Mucosa of gallbladder (tissue), 1 donor: ENCODE measurements at regions not wholly inside any gene's neighbourhood (a gene's known extent, or its start where the extent isn't known, plus 50 kb on each side); places are given as distances from the start of the nearest gene placed in this dataset.
"Not testable (repeated sequence)": the region's sequence is repeated elsewhere in the genome, so short reads cannot be mapped to it uniquely, and the experiment has no call there.

Source experiments
- DNase-seq: peaks from one replicate; pipeline ENCODE4 v3.0.0-alpha.2; 2020; ENCODE audit warnings: low spot score
- donor health status: DM: no; HTN: no; CAD: no.

DNA sequence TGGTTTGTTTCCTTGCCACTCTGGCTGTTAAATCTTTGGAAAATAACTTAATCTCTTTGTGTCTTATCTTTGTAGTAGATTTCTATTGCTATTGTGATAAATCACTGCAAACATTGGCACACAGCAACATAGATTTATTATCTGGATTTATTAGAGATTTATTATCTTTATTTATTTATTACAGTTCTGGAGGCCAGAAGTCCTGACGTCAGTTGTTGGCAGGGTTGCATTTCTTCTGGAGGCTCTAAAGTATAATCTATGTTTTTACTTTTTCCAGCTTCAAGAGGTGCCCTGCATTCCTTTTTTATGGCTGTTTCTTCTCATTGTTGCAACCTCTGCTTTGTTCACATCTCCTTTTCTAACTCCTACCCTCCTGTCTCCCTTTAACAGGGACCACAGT, 542.8 kb downstream of the GRXCR1 start:
- no peak for DNase-seq

DNA sequence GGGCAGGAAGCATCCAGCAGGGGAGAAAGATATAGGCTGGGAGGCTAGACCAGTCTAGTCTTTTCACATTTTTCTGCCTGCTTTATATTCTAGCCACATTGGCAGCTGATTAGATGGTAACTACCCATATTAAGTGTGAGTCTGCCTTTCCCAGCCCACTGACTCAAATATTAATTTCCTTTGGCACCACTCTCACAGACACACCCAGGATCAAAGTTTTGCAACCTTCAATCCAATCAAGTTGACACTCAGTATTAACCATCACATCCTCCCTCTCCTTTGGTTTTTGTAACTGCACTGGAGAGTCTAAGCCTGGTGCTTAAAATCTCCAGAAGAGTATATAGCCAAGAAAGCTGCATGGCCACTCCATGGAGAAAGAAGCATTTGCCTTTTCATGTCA, 560.4 kb downstream of the GRXCR1 start:
- DNase-seq, result no peak

DNA sequence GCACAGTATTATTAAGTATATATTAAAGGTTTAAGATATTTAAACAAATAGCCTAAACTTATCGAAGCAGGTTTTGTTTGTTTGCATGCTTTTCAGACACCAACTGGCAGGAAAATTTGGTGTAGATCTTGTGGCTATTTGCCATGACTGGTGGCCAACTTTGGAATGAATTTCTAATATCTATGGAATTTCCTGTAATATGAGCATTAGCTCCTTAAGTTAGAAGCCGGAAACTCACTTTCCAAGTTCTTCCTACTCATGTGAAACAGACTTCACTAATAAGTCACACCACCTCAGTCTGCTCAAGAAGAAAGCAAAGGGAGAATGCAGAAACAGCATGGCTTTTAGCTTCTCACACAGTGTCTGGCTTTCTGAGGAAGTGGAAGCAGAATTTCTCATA, 563.9 kb downstream of the GRXCR1 start:
- no peak for DNase-seq

DNA sequence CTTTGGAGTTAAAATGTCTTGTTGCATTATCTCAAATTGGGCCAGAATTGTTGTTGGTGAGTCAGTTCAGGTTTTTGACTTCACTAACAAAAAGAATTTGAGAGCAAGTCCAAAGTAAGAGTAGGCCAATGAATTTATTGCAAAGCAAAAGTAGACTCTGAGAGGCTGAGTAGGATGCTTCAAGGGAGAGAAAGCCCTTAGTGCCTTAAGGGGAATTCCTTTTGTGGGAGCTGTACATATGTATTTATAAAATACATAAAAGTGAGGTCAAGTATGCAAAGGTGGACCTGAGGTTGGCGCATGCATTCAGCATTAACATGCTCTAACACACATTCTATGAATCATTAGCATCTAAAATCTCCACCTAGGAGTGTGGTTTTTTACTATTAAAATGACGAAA, 565.4 kb downstream of the GRXCR1 start:
- DNase-seq, result no peak

DNA sequence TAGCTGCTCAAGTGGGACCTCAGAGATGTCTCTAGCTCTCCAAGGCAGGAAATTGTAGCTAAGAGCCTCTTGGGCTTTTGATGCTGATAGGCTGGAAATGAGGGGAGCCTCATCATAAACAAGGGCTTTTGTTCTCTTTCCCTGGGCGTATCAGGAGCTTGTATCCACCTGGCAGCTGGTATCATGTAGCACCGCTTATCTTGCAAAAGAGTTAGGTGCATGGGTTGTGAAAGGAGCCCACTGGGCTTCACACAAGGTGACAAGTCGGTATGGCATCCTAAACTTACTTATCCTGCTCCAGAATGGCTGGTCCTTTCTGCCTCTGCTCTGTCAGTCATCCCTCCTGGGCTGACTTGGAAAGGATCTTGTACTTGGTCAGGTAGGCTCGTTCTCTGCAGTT, 565.8 kb downstream of the GRXCR1 start:
- no peak for DNase-seq

DNA sequence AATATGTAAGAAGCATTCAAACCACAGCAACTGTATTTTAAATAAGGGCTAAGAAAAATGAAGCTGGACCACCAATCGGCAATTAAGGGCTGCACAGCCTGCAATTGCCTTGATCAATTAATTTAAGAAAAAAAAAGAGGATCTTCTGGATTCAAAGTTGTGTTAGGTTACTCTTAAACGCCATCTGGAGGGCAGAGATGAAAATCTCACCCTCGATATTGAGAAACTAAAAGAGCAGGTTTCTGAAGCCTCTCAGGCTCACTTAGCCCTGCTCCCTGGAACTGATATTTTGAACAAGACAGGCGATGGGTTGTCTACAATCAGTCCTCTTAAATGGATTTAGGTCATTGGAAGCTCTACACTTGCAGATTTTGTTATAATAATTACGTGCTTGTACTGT, 579.4 kb downstream of the GRXCR1 start:
- DNase-seq, result no peak

DNA sequence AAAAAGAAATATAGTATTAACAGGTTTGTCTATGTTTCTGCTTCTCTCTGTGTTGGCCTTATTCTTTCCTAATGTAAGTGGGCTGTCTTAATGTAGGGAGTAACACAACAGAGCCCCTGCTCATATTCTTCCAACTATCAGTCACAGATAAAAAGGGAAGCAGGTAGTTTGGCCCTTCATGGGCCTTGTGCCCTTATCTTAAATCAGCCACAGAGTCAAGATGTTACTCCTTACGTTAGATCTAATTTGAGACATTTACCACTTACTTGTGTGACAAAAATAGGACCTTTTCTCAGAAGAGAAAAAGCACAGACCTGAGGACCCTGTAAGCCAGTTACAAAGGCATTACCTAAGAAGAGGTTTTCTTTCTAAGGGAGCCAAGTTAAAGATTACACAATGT, 589.0 kb downstream of the GRXCR1 start:
- no peak for DNase-seq

DNA sequence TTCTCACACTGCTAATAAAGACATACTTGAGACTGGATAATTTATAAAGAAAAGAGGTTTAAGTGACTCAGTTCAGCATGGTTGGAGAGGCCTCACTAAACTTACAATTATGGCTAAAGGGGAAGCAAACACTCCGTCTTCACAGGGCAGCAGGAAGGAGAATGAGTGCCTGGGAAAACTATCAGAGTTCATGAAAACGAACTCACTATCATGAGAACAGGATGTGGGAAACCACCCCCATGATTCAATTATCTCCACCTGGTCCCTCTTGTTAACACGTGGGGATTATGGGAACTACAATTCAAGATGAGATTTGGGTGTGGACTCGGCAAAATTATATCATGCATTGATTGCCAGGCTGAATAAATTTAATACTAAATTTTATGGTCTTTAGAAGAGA, 592.7 kb downstream of the GRXCR1 start:
- DNase-seq, result no peak

DNA sequence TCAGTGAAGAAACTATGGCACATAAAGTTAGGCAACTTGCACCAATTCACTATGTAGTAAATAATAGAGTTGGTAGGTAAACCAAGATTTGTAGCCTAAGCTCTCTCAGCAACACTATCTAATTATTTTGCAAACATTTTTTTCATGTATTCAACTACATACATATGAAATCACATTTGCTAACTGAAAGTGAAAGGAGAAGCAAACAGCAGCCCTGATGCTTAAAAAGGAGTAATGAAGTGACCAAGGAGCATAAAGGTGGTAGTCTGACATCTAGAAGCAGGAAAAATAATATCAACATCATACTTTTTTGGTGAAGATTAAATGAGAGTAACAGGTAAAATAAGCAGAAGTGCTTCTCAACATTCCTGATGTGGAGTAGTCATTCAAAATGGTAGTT, 603.7 kb downstream of the GRXCR1 start:
- DNase-seq, result no peak

DNA sequence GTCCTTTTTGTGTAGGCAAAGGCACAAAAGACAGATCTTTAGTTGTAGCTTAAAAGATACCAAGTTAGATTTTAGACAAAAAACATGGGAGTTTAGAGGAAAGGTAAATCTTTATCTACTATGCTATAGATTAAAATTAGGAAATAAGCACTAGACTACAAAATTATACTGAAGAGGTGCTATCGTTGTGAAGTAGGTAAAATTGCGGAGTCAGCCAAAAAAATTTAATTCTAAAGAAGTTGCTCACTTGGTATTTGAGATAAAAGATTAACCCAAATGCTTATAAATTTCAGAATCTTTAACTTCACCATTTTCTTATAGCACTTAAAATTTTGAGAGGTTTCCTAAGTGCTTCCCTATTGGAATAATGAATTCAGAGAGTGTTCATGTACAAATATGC, 604.1 kb downstream of the GRXCR1 start:
- DNase-seq, result no peak

DNA sequence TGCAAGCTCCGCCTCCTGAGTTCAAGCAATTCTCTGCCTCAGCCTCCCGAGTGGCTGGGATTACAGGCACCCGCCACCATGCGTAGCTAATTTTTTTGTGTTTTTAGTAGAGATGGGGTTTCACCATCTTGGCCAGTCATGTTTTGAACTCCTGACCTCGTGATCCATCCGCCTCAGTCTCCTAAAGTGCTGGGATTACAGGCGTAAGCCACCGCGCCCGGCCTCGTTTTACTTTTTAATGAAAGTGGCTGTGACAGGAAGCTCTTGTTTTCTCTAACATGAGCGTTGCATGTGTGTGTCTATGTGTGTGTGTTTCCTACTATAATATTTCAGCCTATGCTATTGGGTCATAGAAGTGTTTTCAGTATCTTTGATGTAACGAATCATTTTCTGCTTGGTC, 613.3 kb downstream of the GRXCR1 start:
- DNase-seq, result not testable (repeated sequence)

DNA sequence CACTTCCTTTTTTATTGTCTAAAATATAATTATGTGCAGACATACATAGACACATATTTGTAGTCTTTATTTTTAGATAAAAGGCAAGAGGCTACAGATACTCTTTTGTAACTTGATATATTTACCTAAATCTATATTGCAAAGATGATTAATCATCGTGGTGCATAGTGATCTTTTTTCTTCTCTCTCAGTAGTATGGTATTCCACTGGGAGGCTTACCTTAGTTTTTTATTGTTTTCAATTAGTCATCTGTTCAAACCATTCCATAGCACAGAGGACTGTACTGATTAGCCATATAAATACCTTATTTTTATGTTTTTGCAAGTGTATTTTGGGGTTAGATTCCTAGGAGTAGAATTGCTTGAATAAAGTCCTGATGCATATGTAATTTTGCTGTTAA, 619.7 kb downstream of the GRXCR1 start:
- no peak for DNase-seq

DNA sequence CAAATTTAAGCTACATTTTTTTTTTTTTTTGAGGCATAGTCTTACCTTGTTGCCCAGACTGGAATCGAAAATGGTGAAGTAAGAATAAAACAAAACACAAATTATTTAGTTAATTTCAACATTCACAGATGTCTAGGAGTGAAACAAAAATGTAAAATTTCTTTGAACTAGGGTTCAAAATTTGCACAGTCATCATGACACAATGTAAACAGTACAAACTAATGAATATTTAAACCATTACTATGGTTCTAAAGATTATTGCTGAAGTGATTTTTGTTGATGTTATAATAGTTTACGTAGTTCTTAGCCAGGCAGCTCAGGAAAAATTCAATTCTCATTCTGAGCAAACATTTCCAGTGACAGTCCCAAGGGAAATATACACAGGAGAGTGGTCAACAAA, 633.1 kb downstream of the GRXCR1 start:
- DNase-seq, result no peak

DNA sequence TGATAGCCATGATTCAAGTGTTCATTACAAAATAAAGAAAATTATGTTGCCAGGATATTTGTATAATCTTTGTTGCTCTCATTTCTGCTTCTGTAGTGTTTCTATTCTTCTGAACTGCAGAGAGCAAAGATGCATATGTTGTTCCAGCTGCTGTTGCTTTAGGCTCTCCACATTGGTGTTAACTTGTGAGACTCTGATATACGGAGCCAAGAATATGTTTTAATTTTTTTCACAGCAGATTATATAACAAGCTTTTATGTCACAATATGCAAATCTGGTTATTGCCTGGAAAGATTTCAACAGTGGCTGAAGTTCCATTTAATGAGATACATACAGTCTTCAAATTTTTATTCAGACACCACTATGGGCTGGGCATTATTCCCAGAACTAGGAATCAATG, 655.0 kb downstream of the GRXCR1 start:
- no peak for DNase-seq

DNA sequence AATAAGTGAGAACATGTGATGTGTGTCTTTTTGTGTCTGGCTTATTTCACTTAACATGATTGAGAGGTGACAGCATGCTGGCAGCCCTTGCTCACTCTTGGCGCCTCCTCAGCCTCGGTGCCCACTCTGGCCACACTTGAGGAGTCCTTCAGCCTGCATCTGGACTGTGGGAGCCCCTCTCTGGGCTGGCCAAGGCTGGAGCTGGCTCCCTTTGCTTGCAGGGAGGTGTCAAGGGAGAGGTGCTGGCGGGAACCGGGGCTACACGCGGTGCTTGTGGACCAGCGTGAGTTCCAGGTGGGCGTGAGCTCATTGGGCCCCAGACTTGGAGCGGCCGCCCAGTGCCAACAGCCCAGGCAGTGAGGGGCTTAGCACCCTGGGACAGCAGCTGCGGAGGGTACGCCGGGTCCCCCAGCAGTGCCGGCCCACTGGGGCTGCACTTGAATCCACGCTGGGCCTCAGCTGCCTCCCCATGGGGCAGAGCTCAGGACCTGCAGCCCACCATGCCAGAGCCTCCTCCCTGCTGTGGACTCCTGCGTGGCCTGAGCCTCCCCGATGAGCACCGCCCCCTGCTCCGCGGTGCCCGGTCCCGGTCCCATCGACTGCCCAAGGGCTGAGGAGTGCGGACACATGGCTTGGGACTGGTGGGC, 658.6 kb downstream of the GRXCR1 start:
- no peak for DNase-seq

DNA sequence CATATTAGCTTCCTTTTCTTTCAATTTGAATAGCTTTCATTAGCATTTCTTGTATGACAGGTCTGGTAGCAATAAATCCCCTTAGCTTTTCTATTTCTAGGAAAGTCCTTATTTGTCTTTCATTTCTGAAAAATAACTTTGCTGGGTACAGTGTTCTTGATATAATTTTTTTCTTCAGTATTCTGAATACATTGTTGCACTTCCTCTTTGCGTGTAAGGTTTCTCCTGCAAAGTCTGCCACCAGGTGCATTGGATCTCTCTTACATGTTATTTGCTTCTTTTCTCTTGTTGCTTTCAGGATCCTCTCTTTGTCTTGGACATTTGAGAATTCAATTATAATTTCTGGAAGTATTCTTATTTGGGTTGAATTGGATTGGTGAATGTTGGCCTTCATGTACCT, 663.7 kb downstream of the GRXCR1 start:
- no peak for DNase-seq

DNA sequence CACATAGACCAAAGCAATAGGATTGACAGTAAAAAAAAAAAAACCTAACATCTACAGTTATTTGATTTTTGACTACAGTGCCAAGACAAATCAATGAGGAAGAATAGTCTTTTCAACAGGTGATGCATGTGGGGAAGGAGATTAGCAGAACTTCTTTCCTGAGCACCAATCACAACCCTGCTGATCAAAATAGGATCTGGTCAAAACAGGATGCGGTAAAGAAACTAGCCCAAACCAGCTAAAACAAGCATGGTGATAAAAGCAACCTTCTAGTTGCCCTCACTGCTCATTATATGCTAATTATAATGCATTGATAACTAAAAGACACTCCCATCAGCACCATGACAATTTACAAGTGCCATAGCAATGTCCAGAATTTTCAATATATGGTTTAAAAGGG, 667.5 kb downstream of the GRXCR1 start:
- no peak for DNase-seq

DNA sequence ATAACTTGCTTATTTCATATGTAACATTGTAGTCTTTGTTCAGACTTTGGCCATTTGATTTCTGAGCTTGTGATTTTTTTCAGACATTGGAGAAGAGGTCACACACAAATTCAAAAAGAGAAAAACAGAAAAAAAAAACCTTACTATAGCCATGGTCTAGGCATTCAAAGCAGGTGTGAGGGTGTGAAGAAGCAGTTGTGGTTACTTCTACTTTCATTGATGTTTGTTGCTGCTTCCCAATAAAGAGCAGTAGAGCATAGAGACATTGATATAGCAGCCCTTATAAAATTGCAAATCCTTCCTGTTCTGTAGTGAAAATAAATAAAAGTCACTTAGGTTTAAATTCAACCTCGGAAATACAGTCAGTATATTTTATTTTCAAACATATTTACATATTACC, 671.6 kb downstream of the GRXCR1 start:
- no peak for DNase-seq

DNA sequence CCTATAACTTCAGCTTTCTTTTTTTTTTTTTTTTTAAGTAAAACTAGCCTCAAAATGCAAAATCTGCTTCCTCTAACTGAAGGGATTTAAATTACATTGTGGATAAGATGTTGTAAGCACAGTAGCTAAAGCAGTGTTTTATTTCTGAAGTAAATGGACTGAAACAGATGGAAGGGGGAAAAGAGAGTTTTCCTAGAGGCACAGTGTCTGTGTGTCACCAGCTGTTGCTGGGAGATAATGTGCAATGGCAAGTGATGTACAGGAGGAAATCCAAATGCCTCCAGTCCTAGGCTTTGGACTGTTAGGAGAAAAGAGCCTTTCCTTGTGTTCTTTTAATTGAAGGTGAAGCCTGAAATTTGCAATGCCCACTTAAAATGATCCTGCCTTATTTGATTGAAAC, 672.1 kb downstream of the GRXCR1 start:
- no peak for DNase-seq

DNA sequence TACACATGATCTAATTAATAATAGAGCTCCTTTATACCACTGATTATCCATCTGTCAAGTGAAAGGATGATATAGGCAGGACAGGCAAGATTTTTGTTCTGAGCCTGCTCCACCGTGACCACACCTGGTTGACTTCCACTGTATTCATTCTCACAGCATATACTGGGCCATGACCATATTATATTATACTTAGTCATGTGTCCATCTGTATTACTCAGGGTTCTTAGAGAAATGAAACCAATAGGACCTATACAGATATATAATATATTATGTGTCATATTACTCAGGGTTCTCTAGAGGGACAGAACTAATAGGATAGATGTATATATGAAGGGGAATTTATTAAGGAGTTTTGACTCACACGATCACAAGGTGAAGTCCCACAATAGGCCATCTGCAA, 675.1 kb downstream of the GRXCR1 start:
- no peak for DNase-seq

DNA sequence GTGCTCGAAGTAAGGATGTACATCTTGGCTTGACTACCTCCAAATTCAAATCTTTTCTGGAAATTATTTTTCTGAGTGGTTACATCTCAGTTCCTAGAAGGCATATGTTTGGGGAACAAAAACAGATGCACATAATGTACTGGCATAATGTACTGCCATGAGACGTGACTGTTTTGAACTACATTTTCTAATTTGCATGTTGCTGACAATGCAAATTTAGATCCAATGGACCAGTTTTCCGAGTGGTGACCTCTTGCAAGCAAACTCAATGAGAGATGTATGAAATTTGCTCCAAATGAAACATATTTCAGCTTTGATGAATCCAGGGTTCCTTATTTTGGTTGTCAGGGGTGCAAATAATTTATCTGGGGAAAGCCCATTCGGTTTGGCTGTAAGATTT, 694.3 kb downstream of the GRXCR1 start:
- no peak for DNase-seq

DNA sequence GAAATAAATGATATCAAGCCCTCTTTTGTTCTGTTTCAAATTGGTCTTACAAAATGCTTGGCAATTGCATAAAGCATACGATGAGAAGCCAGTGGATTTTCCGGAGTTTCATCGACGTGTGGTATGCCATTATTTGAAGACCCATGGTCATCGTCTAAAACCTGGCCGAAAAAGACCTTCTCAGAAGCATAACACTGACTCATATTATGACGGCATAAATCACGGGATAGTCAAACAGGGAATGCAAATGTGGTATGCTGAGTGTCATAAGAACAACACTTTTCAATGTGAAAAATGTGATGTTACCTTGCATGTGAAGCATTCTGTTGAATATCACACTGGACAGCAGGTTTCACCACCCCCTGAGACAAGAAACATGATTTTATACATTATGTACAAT, 695.2 kb downstream of the GRXCR1 start:
- DNase-seq, result no peak

DNA sequence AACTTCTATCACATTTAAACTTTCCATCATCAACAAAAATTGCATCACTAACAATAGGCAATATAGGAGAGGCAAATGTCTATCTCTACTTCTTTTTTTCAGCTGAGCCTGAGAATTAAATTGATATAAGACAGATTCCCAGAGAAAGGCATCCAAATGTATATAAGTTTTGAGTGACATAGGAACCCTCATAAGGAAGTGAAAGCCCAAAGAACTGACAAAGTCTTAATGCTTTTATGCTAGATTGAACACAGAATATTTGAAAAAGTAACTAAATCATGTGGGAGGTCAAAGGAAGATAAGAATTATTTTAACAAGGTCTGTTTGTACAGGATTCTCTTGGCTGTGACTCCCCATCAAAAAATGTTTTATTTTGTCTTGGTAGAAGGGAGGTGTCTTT, 714.9 kb downstream of the GRXCR1 start:
- no peak for DNase-seq

DNA sequence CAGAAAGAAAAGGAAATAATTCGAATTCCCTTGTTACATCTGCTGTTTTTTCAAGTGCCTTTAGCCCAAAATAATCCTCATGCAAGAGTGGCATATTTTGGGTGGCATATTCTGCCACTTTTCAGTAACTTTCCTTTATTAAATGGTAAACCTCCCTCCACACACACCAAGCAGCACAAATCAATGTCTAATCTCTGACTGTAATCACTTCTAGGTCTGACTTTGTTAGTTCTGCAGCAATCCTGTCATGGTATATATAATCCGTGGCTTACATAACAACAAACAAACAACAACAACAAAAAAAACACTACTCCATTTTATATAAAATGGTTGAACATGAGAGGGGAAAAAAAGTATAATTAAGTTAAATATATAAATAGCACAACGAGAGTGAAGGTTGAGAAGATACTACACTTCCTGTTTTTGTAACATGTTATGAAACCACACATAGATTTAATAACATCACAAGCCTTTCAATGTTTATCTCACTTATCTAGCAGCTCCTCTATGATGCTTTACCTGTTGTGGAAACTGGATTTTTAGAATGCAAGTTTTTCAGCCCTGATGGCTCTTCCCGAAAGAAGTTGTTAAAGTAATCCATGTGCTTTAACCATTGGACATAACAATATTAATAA, 715.4 kb downstream of the GRXCR1 start:
- no peak for DNase-seq
